ENCODE measurements at regions not wholly inside any gene's neighbourhood (a gene's known extent, or its start where the extent isn't known, plus 50 kb on each side); places are given as distances from the start of the nearest gene placed in this dataset.
"Not testable (repeated sequence)": the region's sequence is repeated elsewhere in the genome, so short reads cannot be mapped to it uniquely, and the experiment has no call there.

DNA sequence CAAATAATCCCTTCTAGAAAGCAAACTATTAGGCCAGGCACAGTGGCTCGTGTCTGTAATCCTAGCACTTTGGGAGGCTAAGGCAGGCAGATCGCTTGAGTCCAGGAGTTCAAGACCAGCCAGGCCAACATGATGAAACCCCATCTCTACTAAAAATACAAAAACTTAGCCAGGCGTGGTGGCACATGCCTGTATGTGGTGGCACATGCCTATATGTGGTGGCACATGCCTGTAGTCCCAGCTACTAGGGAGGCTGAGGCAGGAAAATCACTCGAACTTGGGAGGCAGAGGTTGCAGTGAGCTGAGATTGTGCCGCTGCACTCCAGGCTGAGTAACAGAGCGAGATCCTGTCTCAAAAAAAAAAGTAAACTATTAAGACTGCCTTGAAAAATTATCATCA, 144.6 kb downstream of the CHD9NB start:
- TF ChIP-seq EZH2phosphoT487 (IDR thresholded peaks at IDR 0.05; ENCODE audit: low read length); EZH2 (optimal IDR thresholded peaks at IDR 0.05; ENCODE audit: low read depth, low read length): not testable (repeated sequence)
